Iris pigment epithelial cell (primary cell): ENCODE measurements at regions not wholly inside any gene's neighbourhood (a gene's known extent, or its start where the extent isn't known, plus 50 kb on each side); places are given as distances from the start of the nearest gene placed in this dataset.
A peak's percentile ranks its signal among the peaks of the same experiment; 100 is the strongest.

Source experiments
- DNase-seq: peaks from one replicate; pipeline ENCODE4 v3.0.0-alpha.2; 2011; ENCODE audit warnings: low read depth

GRCh38 chr2:163456953-163457743, 278.7 kb downstream of the FIGN start:
- DNase-seq, result no peak

GRCh38 chr2:163455815-163456214, 280.0 kb downstream of the FIGN start:
- DNase-seq, result no peak

GRCh38 chr2:163453920-163454319, 281.9 kb downstream of the FIGN start:
- peak; percentile 36 for DNase-seq

- no peak for DNase-seq
Measured at GRCh38 chr2:163441603-163442002, 294.2 kb downstream of the FIGN start.

GRCh38 chr2:163436963-163437362, 298.8 kb downstream of the FIGN start:
- no peak for DNase-seq

GRCh38 chr2:163428187-163428586, 307.6 kb downstream of the FIGN start:
- DNase-seq, result no peak

- DNase-seq, result no peak
Measured at GRCh38 chr2:163420604-163421003, 315.2 kb downstream of the FIGN start.

GRCh38 chr2:163419000-163419830, 316.6 kb downstream of the FIGN start:
- peak; percentile 19 for DNase-seq

- DNase-seq, result no peak
Measured at GRCh38 chr2:163417596-163418337, 318.0 kb downstream of the FIGN start.

- no peak for DNase-seq
Measured at GRCh38 chr2:163414121-163414520, 321.7 kb downstream of the FIGN start.

- peak; percentile 25 for DNase-seq
Measured at GRCh38 chr2:163407296-163407695, 328.5 kb downstream of the FIGN start.

GRCh38 chr2:163405298-163405697, 330.5 kb downstream of the FIGN start:
- DNase-seq, result no peak

- DNase-seq, result peak; percentile 83
Measured at GRCh38 chr2:163401481-163401880, 334.3 kb downstream of the FIGN start.

GRCh38 chr2:163397451-163397850, 338.4 kb downstream of the FIGN start:
- DNase-seq, result no peak

GRCh38 chr2:163395602-163396001, 340.2 kb downstream of the FIGN start:
- no peak for DNase-seq

- DNase-seq, result no peak
Measured at GRCh38 chr2:163389838-163390237, 346.0 kb downstream of the FIGN start.

- DNase-seq, result no peak
Measured at GRCh38 chr2:163375472-163375871, 360.3 kb downstream of the FIGN start.

GRCh38 chr2:163375070-163375469, 360.7 kb downstream of the FIGN start:
- no peak for DNase-seq

- DNase-seq, result no peak
Measured at GRCh38 chr2:163374282-163374681, 361.5 kb downstream of the FIGN start.

- DNase-seq, result no peak
Measured at GRCh38 chr2:163373496-163373895, 362.3 kb downstream of the FIGN start.

- DNase-seq, result peak; percentile 1
Measured at GRCh38 chr2:163370169-163370886, 365.5 kb downstream of the FIGN start.

- DNase-seq, result no peak
Measured at GRCh38 chr2:163369111-163369510, 366.7 kb downstream of the FIGN start.
